HepG2 (cell line): ENCODE measurements at regions not wholly inside any gene's neighbourhood (a gene's known extent, or its start where the extent isn't known, plus 50 kb on each side); places are given as distances from the start of the nearest gene placed in this dataset.

Source experiments
- ASH2L ChIP-seq: fragments of 300-600, 200-600 bp; sonication (generic); IDR thresholded peaks from 2 replicates; pipeline ENCODE4 v1.7.0; 2017; ENCODE audit warnings: low read depth, mild to moderate bottlenecking, moderate library complexity, mixed read lengths, low read length; ENCODE audit not compliant: insufficient read length
- ETV5 ChIP-seq: IDR thresholded peaks from 2 replicates; pipeline ENCODE4 v1.6.1; 2018; ENCODE audit warnings: missing biosample characterization, missing genetic modification reagents, inconsistent platforms, borderline replicate concordance
- ETV6 ChIP-seq: sonication (generic); formaldehyde crosslinking; conservative IDR thresholded peaks from 2 replicates; pipeline ENCODE4 v1.4.0; 2020; ENCODE audit warnings: missing genetic modification reagents
- FOSL2 ChIP-seq: sonication (generic); formaldehyde crosslinking; IDR thresholded peaks from 2 replicates; pipeline ENCODE4 v1.4.0; 2020; ENCODE audit warnings: missing genetic modification reagents
- JUN ChIP-seq: sonication (generic); formaldehyde crosslinking; IDR thresholded peaks from 2 replicates; pipeline ENCODE4 v1.4.0; 2020; ENCODE audit warnings: mild to moderate bottlenecking, missing genetic modification reagents
- JUNB ChIP-seq: sonication (generic); formaldehyde crosslinking; IDR thresholded peaks from 2 replicates; pipeline ENCODE4 v1.8.0; 2022; ENCODE audit warnings: missing genetic modification reagents, mild to moderate bottlenecking, borderline replicate concordance
- JUND ChIP-seq: sonication (generic); formaldehyde crosslinking; IDR thresholded peaks from 2 replicates; pipeline ENCODE4 v1.8.0; 2022; ENCODE audit warnings: mild to moderate bottlenecking, missing genetic modification reagents
- KLF15 ChIP-seq: sonication (generic); formaldehyde crosslinking; IDR thresholded peaks from 2 replicates; pipeline ENCODE4 v1.8.1; 2023; ENCODE audit warnings: borderline replicate concordance, mild to moderate bottlenecking, inconsistent platforms, missing genetic modification reagents, mixed read lengths
- MIXL1 ChIP-seq: IDR thresholded peaks from 2 replicates; pipeline ENCODE4 v1.6.1; 2016
- PAX8 ChIP-seq: sonication (generic); formaldehyde crosslinking; IDR thresholded peaks from 2 replicates; pipeline ENCODE4 v1.8.0; 2022; ENCODE audit warnings: mild to moderate bottlenecking, missing genetic modification reagents, borderline replicate concordance
- RAD51 ChIP-seq: fragments of 450-650 bp; IDR thresholded peaks from 2 replicates; pipeline ENCODE4 v1.6.1; 2016; ENCODE audit warnings: borderline replicate concordance
- SAFB2 ChIP-seq: sonication (generic); formaldehyde crosslinking; IDR thresholded peaks from 2 replicates; pipeline ENCODE4 v1.5.1; 2020; ENCODE audit warnings: missing genetic modification reagents, low read depth, mild to moderate bottlenecking, borderline replicate concordance
- SOX5 ChIP-seq: IDR thresholded peaks from 2 replicates; pipeline ENCODE4 v1.6.1; 2016; ENCODE audit warnings: borderline replicate concordance
- ZBTB1 ChIP-seq: sonication (generic); formaldehyde crosslinking; IDR thresholded peaks from 2 replicates; pipeline ENCODE4 v1.4.0; 2020; ENCODE audit warnings: missing genetic modification reagents, borderline replicate concordance
- ZBTB21 ChIP-seq: sonication (generic); formaldehyde crosslinking; IDR thresholded peaks from 2 replicates; pipeline ENCODE4 v1.4.0; 2020; ENCODE audit warnings: missing genetic modification reagents
- ZC3H4 ChIP-seq: sonication (generic); formaldehyde crosslinking; IDR thresholded peaks from 2 replicates; pipeline ENCODE4 v1.4.0; 2020; ENCODE audit warnings: missing genetic modification reagents, borderline replicate concordance
- ZNF263 ChIP-seq: sonication (generic); formaldehyde crosslinking; IDR thresholded peaks from 2 replicates; pipeline ENCODE4 v1.4.0; 2020; ENCODE audit warnings: missing genetic modification reagents
- TF ChIP-seq, protein P1 (sequence below): sonication (generic); formaldehyde crosslinking; IDR thresholded peaks from 2 replicates; pipeline ENCODE4 v1.4.0; 2020; ENCODE audit warnings: missing genetic modification reagents
- TF ChIP-seq, protein P2 (sequence below): IDR thresholded peaks from 2 replicates; pipeline ENCODE4 v1.4.0; 2020; ENCODE audit warnings: mild to moderate bottlenecking, missing genetic modification reagents
- TF ChIP-seq, protein P3 (sequence below): sonication (generic); formaldehyde crosslinking; IDR thresholded peaks from 2 replicates; pipeline ENCODE4 v1.9.0; 2022; ENCODE audit warnings: missing genetic modification reagents, mild to moderate bottlenecking, borderline replicate concordance

DNA sequence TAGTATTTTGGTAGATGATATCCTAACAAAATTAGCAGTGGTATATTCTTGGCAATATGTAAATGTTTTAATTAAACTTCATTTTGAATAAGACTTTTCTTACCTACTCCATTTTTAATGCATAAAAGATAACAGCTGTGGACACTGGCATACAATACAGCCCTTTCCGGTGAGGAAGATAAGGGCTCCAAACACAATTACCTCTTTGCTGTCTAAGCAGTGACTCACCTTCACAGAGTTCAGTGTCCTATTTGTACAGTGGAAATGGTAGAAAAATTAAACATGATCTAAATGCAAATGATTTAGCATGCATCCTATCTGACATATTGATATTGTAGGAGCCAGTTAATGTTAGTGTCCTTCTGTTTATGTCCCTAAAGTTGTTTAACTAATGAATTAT lies 969.4 kb downstream of the PLOD2 start (continued):
- TF ChIP-seq, protein P1, sequence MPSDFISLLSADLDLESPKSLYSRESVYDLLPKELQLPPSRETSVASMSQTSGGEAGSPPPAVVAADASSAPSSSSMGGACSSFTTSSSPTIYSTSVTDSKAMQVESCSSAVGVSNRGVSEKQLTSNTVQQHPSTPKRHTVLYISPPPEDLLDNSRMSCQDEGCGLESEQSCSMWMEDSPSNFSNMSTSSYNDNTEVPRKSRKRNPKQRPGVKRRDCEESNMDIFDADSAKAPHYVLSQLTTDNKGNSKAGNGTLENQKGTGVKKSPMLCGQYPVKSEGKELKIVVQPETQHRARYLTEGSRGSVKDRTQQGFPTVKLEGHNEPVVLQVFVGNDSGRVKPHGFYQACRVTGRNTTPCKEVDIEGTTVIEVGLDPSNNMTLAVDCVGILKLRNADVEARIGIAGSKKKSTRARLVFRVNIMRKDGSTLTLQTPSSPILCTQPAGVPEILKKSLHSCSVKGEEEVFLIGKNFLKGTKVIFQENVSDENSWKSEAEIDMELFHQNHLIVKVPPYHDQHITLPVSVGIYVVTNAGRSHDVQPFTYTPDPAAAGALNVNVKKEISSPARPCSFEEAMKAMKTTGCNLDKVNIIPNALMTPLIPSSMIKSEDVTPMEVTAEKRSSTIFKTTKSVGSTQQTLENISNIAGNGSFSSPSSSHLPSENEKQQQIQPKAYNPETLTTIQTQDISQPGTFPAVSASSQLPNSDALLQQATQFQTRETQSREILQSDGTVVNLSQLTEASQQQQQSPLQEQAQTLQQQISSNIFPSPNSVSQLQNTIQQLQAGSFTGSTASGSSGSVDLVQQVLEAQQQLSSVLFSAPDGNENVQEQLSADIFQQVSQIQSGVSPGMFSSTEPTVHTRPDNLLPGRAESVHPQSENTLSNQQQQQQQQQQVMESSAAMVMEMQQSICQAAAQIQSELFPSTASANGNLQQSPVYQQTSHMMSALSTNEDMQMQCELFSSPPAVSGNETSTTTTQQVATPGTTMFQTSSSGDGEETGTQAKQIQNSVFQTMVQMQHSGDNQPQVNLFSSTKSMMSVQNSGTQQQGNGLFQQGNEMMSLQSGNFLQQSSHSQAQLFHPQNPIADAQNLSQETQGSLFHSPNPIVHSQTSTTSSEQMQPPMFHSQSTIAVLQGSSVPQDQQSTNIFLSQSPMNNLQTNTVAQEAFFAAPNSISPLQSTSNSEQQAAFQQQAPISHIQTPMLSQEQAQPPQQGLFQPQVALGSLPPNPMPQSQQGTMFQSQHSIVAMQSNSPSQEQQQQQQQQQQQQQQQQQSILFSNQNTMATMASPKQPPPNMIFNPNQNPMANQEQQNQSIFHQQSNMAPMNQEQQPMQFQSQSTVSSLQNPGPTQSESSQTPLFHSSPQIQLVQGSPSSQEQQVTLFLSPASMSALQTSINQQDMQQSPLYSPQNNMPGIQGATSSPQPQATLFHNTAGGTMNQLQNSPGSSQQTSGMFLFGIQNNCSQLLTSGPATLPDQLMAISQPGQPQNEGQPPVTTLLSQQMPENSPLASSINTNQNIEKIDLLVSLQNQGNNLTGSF (CRISPR knock-in tag): no peak
- TF ChIP-seq MIXL1 (CRISPR knock-in tag) (peak; percentile 51), ZC3H4 (CRISPR knock-in tag) (no peak), KLF15 (CRISPR knock-in tag) (no peak), JUN (0 out of 2 replicates have a peak, but pooled peaks have one; percentile 34), PAX8 (CRISPR knock-in tag) (no peak), SOX5 (CRISPR knock-in tag) (peak; percentile 79; the same call in 1 of the 2 replicates), ZBTB21 (CRISPR knock-in tag) (no peak), JUNB (CRISPR knock-in tag) (peak; percentile 72; the same call in 1 of the 2 replicates), RAD51 (no peak), ZNF263 (CRISPR knock-in tag) (no peak), ETV5 (CRISPR knock-in tag) (peak; percentile 91; the same call in 1 of the 2 replicates), ASH2L (no peak), FOSL2 (CRISPR knock-in tag) (peak; percentile 92), JUND (CRISPR knock-in tag) (0 out of 2 replicates have a peak, but pooled peaks have one; percentile 15), ZBTB1 (CRISPR knock-in tag) (no peak), SAFB2 (CRISPR knock-in tag) (no peak), ETV6 (CRISPR knock-in tag) (no peak)
- TF ChIP-seq, protein P2, sequence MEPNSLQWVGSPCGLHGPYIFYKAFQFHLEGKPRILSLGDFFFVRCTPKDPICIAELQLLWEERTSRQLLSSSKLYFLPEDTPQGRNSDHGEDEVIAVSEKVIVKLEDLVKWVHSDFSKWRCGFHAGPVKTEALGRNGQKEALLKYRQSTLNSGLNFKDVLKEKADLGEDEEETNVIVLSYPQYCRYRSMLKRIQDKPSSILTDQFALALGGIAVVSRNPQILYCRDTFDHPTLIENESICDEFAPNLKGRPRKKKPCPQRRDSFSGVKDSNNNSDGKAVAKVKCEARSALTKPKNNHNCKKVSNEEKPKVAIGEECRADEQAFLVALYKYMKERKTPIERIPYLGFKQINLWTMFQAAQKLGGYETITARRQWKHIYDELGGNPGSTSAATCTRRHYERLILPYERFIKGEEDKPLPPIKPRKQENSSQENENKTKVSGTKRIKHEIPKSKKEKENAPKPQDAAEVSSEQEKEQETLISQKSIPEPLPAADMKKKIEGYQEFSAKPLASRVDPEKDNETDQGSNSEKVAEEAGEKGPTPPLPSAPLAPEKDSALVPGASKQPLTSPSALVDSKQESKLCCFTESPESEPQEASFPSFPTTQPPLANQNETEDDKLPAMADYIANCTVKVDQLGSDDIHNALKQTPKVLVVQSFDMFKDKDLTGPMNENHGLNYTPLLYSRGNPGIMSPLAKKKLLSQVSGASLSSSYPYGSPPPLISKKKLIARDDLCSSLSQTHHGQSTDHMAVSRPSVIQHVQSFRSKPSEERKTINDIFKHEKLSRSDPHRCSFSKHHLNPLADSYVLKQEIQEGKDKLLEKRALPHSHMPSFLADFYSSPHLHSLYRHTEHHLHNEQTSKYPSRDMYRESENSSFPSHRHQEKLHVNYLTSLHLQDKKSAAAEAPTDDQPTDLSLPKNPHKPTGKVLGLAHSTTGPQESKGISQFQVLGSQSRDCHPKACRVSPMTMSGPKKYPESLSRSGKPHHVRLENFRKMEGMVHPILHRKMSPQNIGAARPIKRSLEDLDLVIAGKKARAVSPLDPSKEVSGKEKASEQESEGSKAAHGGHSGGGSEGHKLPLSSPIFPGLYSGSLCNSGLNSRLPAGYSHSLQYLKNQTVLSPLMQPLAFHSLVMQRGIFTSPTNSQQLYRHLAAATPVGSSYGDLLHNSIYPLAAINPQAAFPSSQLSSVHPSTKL (CRISPR knock-in tag): peak; percentile 43; the same call in 1 of the 2 replicates
- TF ChIP-seq, protein P3, sequence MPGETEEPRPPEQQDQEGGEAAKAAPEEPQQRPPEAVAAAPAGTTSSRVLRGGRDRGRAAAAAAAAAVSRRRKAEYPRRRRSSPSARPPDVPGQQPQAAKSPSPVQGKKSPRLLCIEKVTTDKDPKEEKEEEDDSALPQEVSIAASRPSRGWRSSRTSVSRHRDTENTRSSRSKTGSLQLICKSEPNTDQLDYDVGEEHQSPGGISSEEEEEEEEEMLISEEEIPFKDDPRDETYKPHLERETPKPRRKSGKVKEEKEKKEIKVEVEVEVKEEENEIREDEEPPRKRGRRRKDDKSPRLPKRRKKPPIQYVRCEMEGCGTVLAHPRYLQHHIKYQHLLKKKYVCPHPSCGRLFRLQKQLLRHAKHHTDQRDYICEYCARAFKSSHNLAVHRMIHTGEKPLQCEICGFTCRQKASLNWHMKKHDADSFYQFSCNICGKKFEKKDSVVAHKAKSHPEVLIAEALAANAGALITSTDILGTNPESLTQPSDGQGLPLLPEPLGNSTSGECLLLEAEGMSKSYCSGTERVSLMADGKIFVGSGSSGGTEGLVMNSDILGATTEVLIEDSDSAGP (CRISPR knock-in tag): no peak
